ENCODE measurements at regions not wholly inside any gene's neighbourhood (a gene's known extent, or its start where the extent isn't known, plus 50 kb on each side); places are given as distances from the start of the nearest gene placed in this dataset.

- Histone ChIP-seq H3F3A (ENCODE audit: insufficient read depth, low read depth) (no peaks in the 10 kb centered on the region), H3K9me3 (ENCODE audit: insufficient read depth, low read depth) (peaks cover 6% of the 10 kb centered on the region; the same call in 1 of the 2 replicates), H3K36me3 (ENCODE audit: low read depth) (no peaks in the 10 kb centered on the region), H4K20me1 (ENCODE audit: insufficient read depth) (no peaks in the 10 kb centered on the region), H3K4me2 (no peak overlapping the region), H3K27ac (no peak overlapping the region), H2AFZ (no peak overlapping the region), H3K4me3 (no peak overlapping the region), H3K27me3 (ENCODE audit: insufficient read depth, low read depth) (no peaks in the 10 kb centered on the region), H3K9me2 (ENCODE audit: insufficient read depth) (no peaks in the 10 kb centered on the region; the same call in 1 of the 2 replicates), H3K4me1 (replicated peaks; ENCODE audit: insufficient read depth) (no peaks in the 10 kb centered on the region), H3K79me2 (ENCODE audit: low read depth) (no peaks in the 10 kb centered on the region)
- no peak for DNase-seq
- BruUV-seq (replicated peaks) = no TSS peak
- ChIA-PET CTCF (no interaction called here), POLR2A (ENCODE audit: unreplicated experiment) (no interaction called here)
- TF ChIP-seq CTCF (conservative IDR thresholded peaks at IDR 0.05) (no peak), EZH2 (IDR thresholded peaks at IDR 0.05; ENCODE audit: low read depth) (no peak)
- intact Hi-C loops (cut with micrococcal nuclease; ENCODE audit: unreplicated experiment) = no loop called here
These were observed 238.0 kb downstream of the UBE2E3 start for GRCh38 chr2:181218401-181218821.

GRCh38 chr2:181223234-181223633 lies 234.0 kb upstream of the ITGA4 start:
- Histone ChIP-seq H3K9me3 (ENCODE audit: insufficient read depth, low read depth) (no peaks in the 10 kb centered on the region), H3K27ac (no peak overlapping the region), H3K9me2 (ENCODE audit: insufficient read depth) (no peaks in the 10 kb centered on the region), H3K79me2 (ENCODE audit: low read depth) (no peaks in the 10 kb centered on the region), H3K4me1 (replicated peaks; ENCODE audit: insufficient read depth) (no peaks in the 10 kb centered on the region), H2AFZ (no peak overlapping the region; the same call in 1 of the 2 replicates), H3K27me3 (ENCODE audit: insufficient read depth, low read depth) (no peaks in the 10 kb centered on the region), H4K20me1 (ENCODE audit: insufficient read depth) (no peaks in the 10 kb centered on the region), H3K4me3 (no peak overlapping the region), H3K4me2 (no peak overlapping the region), H3F3A (ENCODE audit: insufficient read depth, low read depth) (no peaks in the 10 kb centered on the region), H3K36me3 (ENCODE audit: low read depth) (no peaks in the 10 kb centered on the region)
- TF ChIP-seq EZH2 (IDR thresholded peaks at IDR 0.05; ENCODE audit: low read depth) = no peak
- no peak for TF ChIP-seq CTCF (conservative IDR thresholded peaks at IDR 0.05)
- intact Hi-C loops (cut with micrococcal nuclease; ENCODE audit: unreplicated experiment) = no loop called here
- DNase-seq = no peak
- POLR2A ChIA-PET (ENCODE audit: unreplicated experiment) = no interaction called here
- CTCF ChIA-PET = no interaction called here
- BruUV-seq (replicated peaks) = no TSS peak

GRCh38 chr2:181224866-181225265 lies 232.3 kb upstream of the ITGA4 start:
- no peaks in the 10 kb centered on the region for H3K9me2 ChIP-seq (ENCODE audit: insufficient read depth)
- intact Hi-C loops (cut with micrococcal nuclease; ENCODE audit: unreplicated experiment) = no loop called here
- POLR2A ChIA-PET (ENCODE audit: unreplicated experiment) = interaction anchor here (1.1 kb wide), 1 partner anchor 293 kb away, joined by 3 read pairs; no protein-coding TSS in a partner anchor
- CTCF ChIA-PET = no interaction called here
- H2AFZ ChIP-seq = no peak overlapping the region
- H3F3A ChIP-seq (ENCODE audit: insufficient read depth, low read depth) = no peaks in the 10 kb centered on the region
- no peaks in the 10 kb centered on the region for H3K9me3 ChIP-seq (ENCODE audit: insufficient read depth, low read depth)
- BruUV-seq (replicated peaks) = no TSS peak
- no peaks in the 10 kb centered on the region for H3K4me1 ChIP-seq (replicated peaks; ENCODE audit: insufficient read depth)
- DNase-seq = no peak
- no peak overlapping the region for H3K27ac ChIP-seq
- H3K36me3 ChIP-seq (ENCODE audit: low read depth) = no peaks in the 10 kb centered on the region
- H4K20me1 ChIP-seq (ENCODE audit: insufficient read depth) = no peaks in the 10 kb centered on the region
- TF ChIP-seq EZH2 (IDR thresholded peaks at IDR 0.05; ENCODE audit: low read depth) (no peak), CTCF (conservative IDR thresholded peaks at IDR 0.05) (no peak)
- H3K27me3 ChIP-seq (ENCODE audit: insufficient read depth, low read depth) = no peaks in the 10 kb centered on the region
- H3K79me2 ChIP-seq (ENCODE audit: low read depth) = no peaks in the 10 kb centered on the region
- H3K4me3 ChIP-seq = no peak overlapping the region
- no peak overlapping the region for H3K4me2 ChIP-seq
